ENCODE measurements at regions not wholly inside any gene's neighbourhood (a gene's known extent, or its start where the extent isn't known, plus 50 kb on each side); places are given as distances from the start of the nearest gene placed in this dataset.
"Not testable (repeated sequence)": the region's sequence is repeated elsewhere in the genome, so short reads cannot be mapped to it uniquely, and the experiment has no call there.

GRCh38 chr7:73186589-73187309 is 100.9 kb upstream of the SPDYE9 start:
- DNase-seq (ENCODE audit: low spot score); intact Hi-C loops (cut with DNase I): not testable (repeated sequence)

- DNase-seq (ENCODE audit: low spot score); intact Hi-C loops (cut with DNase I): not testable (repeated sequence)
Measured at GRCh38 chr7:73176813-73177212, 91.0 kb upstream of the SPDYE9 start.

- intact Hi-C loops (cut with DNase I), result not testable (repeated sequence)
Measured at GRCh38 chr7:73175322-73175721, 89.5 kb upstream of the SPDYE9 start.

GRCh38 chr7:73170902-73171301 is 85.1 kb upstream of the SPDYE9 start:
- peak; percentile 72 for DNase-seq (ENCODE audit: low spot score)
- intact Hi-C loops (cut with DNase I), result not testable (repeated sequence)

More at GRCh38 chr7:73175322-73175721, 89.5 kb upstream of the SPDYE9 start:
- DNase-seq (ENCODE audit: low spot score), result not testable (repeated sequence)

- intact Hi-C loops (cut with DNase I), result not testable (repeated sequence)
- peak; percentile 29 for DNase-seq (ENCODE audit: low spot score)
Measured at GRCh38 chr7:73170415-73170814, 84.6 kb upstream of the SPDYE9 start.

- DNase-seq (ENCODE audit: low spot score); intact Hi-C loops (cut with DNase I): not testable (repeated sequence)
Measured at GRCh38 chr7:73166152-73166551, 80.3 kb upstream of the SPDYE9 start.

- intact Hi-C loops (cut with DNase I); DNase-seq (ENCODE audit: low spot score): not testable (repeated sequence)
Measured at GRCh38 chr7:73162680-73163079, 76.8 kb upstream of the SPDYE9 start.

- not testable (repeated sequence) for DNase-seq (ENCODE audit: low spot score)
Measured at GRCh38 chr7:73161727-73162126, 75.9 kb upstream of the SPDYE9 start.

GRCh38 chr7:73157169-73157661 is 71.4 kb upstream of the SPDYE9 start:
- DNase-seq (ENCODE audit: low spot score); intact Hi-C loops (cut with DNase I): not testable (repeated sequence)

More at GRCh38 chr7:73161727-73162126, 75.9 kb upstream of the SPDYE9 start:
- intact Hi-C loops (cut with DNase I), result not testable (repeated sequence)

- intact Hi-C loops (cut with DNase I); DNase-seq (ENCODE audit: low spot score): not testable (repeated sequence)
Measured at GRCh38 chr7:73156510-73157168, 70.8 kb upstream of the SPDYE9 start.

- DNase-seq (ENCODE audit: low spot score), result peak; percentile 93
- intact Hi-C loops (cut with DNase I), result not testable (repeated sequence)
Measured at GRCh38 chr7:73154586-73155038, 68.8 kb upstream of the SPDYE9 start.

- peak; percentile 57 for DNase-seq (ENCODE audit: low spot score)
- intact Hi-C loops (cut with DNase I), result not testable (repeated sequence)
Measured at GRCh38 chr7:73153921-73154585, 68.2 kb upstream of the SPDYE9 start.

- intact Hi-C loops (cut with DNase I); DNase-seq (ENCODE audit: low spot score): not testable (repeated sequence)
Measured at GRCh38 chr7:73148570-73148969, 62.7 kb upstream of the SPDYE9 start.

GRCh38 chr7:73147681-73148080 is 61.8 kb upstream of the SPDYE9 start:
- peak; percentile 32 for DNase-seq (ENCODE audit: low spot score)
- intact Hi-C loops (cut with DNase I), result not testable (repeated sequence)

GRCh38 chr7:73143993-73144392 is 58.2 kb upstream of the SPDYE9 start:
- intact Hi-C loops (cut with DNase I); DNase-seq (ENCODE audit: low spot score): not testable (repeated sequence)

GRCh38 chr7:73137922-73138321 is 52.1 kb upstream of the SPDYE9 start:
- intact Hi-C loops (cut with DNase I), result not testable (repeated sequence)

More at GRCh38 chr7:73137922-73138321, 52.1 kb upstream of the SPDYE9 start:
- not testable (repeated sequence) for DNase-seq (ENCODE audit: low spot score)
